OCI-LY3 (cell line): ENCODE measurements at regions not wholly inside any gene's neighbourhood (a gene's known extent, or its start where the extent isn't known, plus 50 kb on each side); places are given as distances from the start of the nearest gene placed in this dataset.

Source experiments
- CTCF ChIP-seq: fragments of 200-600, 300-600 bp; sonication (generic); IDR thresholded peaks from 2 replicates; pipeline ENCODE4 v1.5.1; 2014; ENCODE audit warnings: antibody characterized with exemption, low read length, low read depth
- EZH2phosphoT487 ChIP-seq: fragments of 200-600 bp; shearing (Covaris generic); IDR thresholded peaks from 2 replicates; pipeline ENCODE4 v1.6.1; 2018; ENCODE audit warnings: antibody characterized with exemption, mixed run types, low read depth

DNA sequence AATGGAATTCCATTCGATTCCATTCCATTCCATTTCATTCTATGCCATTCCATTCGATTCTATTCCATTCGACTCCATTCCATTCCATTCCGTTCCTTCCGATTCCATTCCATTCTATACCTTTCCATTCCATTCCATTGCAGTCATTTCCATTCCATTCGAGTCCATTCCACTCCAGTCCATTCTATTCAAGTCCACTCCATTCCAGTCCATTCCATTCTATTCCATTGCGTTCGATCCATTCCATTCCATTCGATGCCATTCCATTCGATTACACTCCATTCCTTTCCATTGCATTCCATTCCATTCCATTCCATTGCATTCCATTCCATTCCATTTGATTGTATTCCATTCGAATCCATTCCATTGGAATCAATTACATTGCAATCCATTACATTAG is 1119.8 kb downstream of the RPIA start:
- no peak for TF ChIP-seq CTCF
- TF ChIP-seq EZH2phosphoT487, result no peak
